EL (cell line): ENCODE measurements at regions not wholly inside any gene's neighbourhood (a gene's known extent, or its start where the extent isn't known, plus 50 kb on each side); places are given as distances from the start of the nearest gene placed in this dataset.

Experiments
- DNase-seq: peaks from one replicate; pipeline ENCODE4 v3.0.0-alpha.2; 2016

- peak; percentile 3 for DNase-seq
Observed at GRCh38 chr20:19079536-19080299, 132.7 kb upstream of the SLC24A3 start.

GRCh38 chr20:19081937-19082336, 130.5 kb upstream of the SLC24A3 start:
- DNase-seq, result no peak

GRCh38 chr20:19083136-19083621, 129.3 kb upstream of the SLC24A3 start:
- DNase-seq, result no peak

- no peak for DNase-seq
Observed at GRCh38 chr20:19090332-19090731, 122.1 kb upstream of the SLC24A3 start.

GRCh38 chr20:19094959-19095541, 117.4 kb upstream of the SLC24A3 start:
- no peak for DNase-seq

- DNase-seq, result no peak
Observed at GRCh38 chr20:19095762-19096161, 116.7 kb upstream of the SLC24A3 start.

GRCh38 chr20:19096843-19097242, 115.6 kb upstream of the SLC24A3 start:
- no peak for DNase-seq

GRCh38 chr20:19098117-19098516, 114.3 kb upstream of the SLC24A3 start:
- no peak for DNase-seq

GRCh38 chr20:19098806-19099578, 113.5 kb upstream of the SLC24A3 start:
- DNase-seq, result no peak

GRCh38 chr20:19099596-19100545, 112.6 kb upstream of the SLC24A3 start:
- DNase-seq, result no peak

GRCh38 chr20:19100975-19101374, 111.5 kb upstream of the SLC24A3 start:
- DNase-seq, result no peak

- no peak for DNase-seq
Observed at GRCh38 chr20:19104186-19104585, 108.3 kb upstream of the SLC24A3 start.

- no peak for DNase-seq
Observed at GRCh38 chr20:19108155-19108554, 104.3 kb upstream of the SLC24A3 start.

GRCh38 chr20:19110285-19110684, 102.2 kb upstream of the SLC24A3 start:
- no peak for DNase-seq

GRCh38 chr20:19110881-19111460, 101.5 kb upstream of the SLC24A3 start:
- DNase-seq, result no peak

GRCh38 chr20:19112828-19113227, 99.6 kb upstream of the SLC24A3 start:
- no peak for DNase-seq

- no peak for DNase-seq
Observed at GRCh38 chr20:19113343-19113930, 99.0 kb upstream of the SLC24A3 start.

- DNase-seq, result no peak
Observed at GRCh38 chr20:19114410-19114809, 98.0 kb upstream of the SLC24A3 start.

GRCh38 chr20:19115581-19115980, 96.9 kb upstream of the SLC24A3 start:
- no peak for DNase-seq

GRCh38 chr20:19120011-19120410, 92.4 kb upstream of the SLC24A3 start:
- no peak for DNase-seq

- no peak for DNase-seq
Observed at GRCh38 chr20:19120569-19120968, 91.9 kb upstream of the SLC24A3 start.

GRCh38 chr20:19121463-19121862, 91.0 kb upstream of the SLC24A3 start:
- no peak for DNase-seq
